NCI-H2196 treated with DMSO at 0.1 percent for 48 hours (cell line): ENCODE measurements at regions not wholly inside any gene's neighbourhood (a gene's known extent, or its start where the extent isn't known, plus 50 kb on each side); places are given as distances from the start of the nearest gene placed in this dataset.

Experiments used
- DNase-seq: peaks from one replicate; lab custom pipeline; 2025; ENCODE audit not compliant: unreplicated experiment; lab: John Stamatoyannopoulos, UW

DNA sequence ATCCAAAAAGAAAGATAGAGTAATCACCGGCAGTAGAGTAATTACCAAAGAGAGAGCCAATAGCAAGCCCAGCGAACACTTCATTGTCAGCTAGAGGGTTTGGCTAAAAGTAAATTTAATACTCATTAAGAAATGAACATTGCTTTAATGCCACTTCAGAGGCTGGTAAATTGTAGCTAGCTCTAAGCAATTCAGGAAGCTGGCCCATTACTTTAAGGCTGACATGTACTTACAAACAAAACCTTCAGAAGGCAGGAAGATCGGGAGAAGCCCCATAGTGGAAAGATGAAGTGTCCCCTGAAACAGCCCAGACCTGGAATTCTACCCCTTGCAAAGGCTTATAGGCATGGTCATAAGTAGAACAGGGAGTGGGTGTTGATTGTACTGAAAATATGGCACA is 396.6 kb upstream of the ID4 start:
- DNase-seq = no peak

DNA sequence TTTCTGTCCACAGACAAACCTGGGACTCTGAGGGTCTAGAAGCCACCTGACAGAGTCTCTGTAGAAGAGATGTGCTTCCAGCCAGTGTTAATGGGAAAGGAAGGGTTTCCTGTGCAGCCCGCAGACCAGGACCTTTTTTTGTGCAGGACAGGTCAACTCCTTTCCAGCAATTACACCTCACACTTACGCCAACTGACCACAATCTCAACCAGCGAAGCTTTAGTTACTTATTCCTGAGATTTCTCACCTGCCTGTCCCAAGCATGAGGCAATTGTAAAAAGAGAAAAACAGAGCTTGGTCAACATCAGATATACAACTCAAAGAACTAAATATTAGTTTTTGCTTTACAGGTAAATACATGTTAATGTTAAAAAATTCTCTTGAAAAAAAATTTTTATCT is 393.8 kb upstream of the ID4 start:
- DNase-seq = no peak

DNA sequence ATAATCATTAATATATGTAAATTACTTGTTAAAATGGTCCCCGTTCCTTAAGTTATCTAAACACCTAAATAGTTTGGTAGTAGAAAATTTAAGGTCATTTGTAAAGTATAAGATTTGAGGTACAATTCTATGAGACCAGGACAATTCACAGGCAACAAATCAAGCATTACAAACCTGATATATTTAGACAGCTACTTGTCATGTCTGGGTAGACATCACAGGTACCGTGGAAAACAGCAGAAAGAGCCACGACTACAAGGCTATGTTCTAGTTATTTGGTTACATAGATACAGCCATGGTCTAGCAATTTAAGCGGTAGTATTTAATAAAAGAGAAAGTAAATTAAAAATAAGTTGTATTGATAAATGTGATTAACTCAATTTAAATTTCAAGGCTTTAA is 393.1 kb upstream of the ID4 start:
- no peak for DNase-seq

DNA sequence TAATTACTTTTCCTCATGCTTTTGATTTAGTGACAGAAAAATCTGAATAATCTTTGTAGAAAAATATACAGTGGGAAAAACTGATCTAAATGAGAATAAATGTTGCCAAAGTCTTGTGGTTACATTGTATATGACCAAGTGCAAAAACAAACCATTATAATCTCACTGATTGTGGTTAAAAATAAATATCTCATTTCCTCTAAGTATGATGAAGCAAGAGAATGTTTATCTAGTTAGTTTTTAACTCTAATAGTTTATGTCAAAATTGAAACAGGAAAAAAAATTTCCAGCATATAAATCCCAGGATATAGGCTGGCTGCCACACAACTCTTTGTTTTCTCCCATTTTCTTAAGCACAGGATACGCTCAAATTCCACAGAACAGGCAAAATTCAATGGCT is 392.7 kb upstream of the ID4 start:
- DNase-seq = no peak

DNA sequence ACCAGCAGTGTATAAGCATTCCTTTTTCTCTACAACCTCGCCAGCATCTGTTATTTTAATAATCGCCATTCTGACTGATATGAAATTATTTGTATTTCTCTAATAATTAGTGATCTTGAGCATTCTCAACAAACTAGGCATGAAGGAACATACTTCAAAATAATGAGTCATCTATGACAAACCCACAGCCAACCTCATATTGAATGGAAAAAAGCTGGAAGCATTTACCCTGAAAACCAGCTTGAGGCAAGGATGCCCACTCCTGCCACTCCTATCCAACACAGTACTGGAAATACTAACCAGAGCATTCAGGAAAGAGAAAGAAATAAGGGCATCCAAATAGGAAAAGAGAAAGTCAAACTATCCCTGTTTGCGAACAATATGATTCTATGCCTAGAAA is 390.6 kb upstream of the ID4 start:
- no peak for DNase-seq

DNA sequence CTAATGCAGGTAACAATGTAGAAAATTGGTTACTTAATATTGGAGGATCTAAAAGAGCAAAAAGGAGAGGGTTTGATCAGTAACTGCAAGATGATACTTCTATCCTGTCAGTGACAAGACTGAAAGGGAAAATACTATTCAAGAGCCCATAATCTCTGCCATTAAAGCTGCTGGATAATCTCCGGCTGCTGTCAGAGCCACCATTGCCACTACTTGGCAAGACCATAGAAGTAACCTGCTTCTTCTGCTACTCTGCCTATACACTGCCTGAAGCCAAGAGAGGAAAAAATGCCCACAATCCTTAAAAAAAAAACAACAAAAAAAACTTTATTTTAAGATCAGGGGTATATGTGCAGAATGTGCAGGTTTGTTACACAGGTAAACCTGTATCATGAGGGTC is 386.5 kb upstream of the ID4 start:
- no peak for DNase-seq

DNA sequence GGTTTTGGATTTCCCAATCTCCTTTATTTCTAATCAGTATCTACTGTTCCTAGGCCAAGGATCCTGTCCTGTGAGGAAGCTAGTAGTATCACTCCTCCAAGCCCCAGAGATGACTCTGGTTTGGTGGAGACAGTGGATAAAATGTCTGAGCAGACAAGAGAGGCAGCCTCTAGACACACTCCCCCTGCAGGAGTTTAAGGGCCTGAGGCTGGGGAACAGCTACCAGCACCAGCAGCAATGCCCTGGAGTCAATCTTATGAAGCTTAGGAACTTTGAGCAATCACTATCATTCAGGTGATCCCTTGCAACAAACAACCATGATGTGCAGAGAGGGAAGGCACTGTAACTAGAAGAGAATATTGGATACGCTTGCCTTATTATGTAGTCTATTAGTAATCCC is 384.7 kb upstream of the ID4 start:
- no peak for DNase-seq

DNA sequence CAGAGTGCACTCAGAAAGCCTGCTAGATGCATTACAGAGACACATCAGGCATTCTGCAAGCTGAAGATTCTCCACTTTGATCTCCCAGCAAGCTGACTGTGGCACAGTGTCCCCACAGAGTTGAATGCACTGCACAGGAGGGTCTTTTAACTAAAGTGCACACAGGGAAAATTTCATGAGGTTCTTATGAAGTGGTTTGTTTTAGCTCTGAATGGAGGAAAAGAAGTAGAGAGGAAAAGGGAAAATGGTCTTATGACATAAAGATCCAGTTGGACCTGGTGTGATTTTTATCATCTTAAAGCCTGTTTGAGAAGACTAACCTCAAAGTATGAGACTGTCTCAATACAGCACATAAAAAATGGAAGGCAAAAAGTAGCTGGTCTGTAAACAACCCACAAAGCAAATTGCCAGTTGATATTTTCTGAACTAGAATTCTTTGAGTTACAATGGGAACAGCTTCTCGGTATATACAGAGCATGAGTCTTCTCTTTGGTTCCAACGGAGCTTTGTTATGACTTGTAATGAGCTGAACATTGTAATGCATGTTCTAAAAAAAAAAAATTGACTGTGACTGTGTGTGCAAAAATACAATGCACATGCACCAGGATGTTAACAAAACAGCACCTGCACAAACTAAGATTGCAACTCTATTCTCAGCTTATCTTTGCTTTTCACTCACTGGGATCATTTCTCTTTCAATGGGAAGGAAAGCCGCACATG is 383.0 kb upstream of the ID4 start:
- DNase-seq = no peak

DNA sequence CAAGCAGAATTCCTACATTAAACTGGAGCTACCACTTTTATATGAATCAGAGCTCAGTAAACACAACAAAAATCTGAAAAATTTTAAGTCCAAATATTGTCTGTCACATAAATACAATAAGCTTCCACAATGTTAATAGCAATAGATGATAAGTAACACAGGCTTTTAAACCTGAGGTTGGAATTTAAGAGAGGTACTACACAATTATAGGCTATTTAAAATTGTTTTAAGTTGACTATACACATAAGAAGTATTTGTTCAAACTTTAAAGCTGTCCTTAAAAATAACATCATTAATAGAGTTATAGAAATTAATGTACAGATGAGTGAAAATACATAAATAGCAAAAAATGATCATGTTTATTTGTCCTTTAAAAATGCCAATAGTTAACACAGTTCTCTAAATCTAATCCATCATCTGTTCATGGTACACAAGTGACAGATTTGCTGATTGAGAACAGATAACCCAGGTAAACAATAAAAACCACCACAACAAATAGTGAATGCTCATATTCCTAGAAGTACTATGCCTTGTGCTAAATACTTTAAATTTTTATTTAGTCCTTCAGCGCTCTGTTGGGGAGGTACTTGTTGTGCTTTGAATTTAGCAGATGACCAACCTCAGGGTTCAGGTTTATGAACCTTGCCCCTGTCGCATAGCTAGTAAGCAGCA is 382.3 kb upstream of the ID4 start:
- no peak for DNase-seq

DNA sequence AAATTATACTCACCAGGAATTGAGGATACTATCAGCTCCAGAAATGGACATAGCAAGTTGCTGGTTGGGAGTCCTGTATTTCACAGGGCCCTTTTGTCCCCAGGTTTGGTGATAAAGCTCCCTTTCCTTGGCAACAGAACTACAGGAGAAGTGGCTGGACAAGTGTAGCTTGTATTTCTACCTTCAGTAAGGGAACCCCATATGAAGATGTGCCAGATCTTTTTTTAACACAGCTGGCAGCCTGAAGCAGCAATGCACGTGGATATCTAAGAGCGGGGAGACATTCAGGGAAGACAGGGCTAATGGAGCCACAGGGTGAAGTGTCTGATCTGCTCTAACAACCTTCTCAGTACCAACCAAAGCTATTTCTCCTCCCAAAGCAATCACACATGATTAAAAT is 373.9 kb upstream of the ID4 start:
- no peak for DNase-seq

DNA sequence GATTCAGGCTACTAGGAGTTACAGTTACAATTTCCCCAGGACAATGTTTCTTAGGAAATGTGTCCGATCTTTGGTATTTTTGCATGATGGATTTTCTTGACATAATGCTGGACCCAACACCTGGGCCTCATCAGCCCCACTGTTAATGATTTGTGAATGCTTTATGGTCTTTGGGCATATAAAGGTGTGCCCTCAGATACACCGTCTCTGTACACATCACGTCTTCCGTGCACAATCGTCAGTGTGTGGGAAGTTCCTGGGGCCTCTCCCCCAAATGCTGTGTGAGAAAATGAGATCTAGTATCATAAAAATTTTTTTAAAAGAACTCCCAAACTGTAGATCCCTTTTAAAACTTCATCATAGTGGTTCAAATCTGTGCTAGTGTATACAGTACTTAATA is 373.2 kb upstream of the ID4 start:
- DNase-seq = no peak

DNA sequence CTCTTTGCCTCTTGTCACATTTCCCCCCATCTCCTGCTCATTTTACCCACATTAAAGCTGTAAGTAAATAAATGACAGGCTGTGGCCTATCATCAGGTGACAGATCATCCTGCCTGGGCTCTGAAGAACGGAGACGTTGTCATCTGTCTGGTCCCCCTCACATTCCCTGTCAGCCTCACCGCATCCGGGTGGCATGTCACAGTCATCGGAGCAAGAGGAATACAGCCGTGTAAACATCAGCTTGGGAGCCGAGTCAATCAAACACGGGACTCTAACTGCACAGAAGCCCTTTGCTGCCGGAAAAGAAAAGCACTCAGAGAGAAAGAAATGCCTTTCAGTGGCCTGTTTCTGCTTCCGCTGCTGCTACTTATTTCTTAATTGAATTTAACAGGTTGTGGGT is 371.9 kb upstream of the ID4 start:
- DNase-seq = no peak

DNA sequence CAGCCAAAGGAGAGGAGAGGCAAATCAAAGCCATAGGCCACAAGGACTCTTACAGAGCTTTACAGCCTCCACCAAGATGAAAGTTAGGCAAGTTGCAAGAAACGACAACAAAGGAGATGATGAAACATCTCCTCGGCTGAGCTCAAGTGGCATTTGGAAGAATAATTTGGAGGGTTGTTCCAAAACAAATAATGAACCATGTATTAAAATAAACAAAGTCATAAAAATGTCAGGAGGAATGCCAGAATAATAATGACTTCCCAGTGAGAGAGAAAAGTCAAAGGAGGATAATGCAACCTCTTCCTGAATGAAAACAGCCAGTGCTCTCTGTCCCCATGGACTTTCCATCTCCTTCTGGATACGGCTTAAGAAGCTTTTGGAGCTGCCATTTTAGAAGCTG is 371.4 kb upstream of the ID4 start:
- no peak for DNase-seq

DNA sequence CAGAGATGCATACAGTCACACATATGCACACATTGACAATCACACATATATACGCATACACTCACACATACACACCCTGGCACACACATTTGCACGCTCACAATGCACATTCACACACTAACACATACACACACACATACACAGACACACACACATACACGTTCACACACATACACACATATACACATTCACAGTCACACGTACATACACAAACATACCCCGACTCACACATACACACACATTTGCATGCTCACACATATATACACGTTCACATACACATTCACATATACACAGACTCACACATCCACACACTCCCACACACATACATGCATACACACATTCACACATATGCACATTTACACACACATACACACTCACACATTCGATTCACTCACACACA is 366.8 kb upstream of the ID4 start:
- no peak for DNase-seq

DNA sequence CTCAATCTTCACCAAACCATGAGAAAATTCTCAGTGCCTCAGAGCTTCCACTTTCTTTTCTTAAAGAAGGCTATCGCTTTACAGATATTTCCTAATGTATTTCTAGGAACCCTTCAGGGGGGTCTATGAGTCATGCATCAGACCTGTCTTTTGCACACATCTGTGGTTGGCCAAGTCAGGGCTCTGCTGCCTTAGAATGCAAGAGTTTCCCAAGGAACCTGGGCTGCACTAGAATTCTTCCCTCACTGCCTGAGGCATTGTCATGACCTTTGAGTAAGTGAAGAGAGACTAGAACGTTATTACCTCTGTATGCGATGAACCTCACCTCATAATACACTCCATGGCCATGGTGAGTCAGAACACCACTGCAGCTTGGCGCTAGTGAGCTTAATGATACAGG is 365.0 kb upstream of the ID4 start:
- no peak for DNase-seq

DNA sequence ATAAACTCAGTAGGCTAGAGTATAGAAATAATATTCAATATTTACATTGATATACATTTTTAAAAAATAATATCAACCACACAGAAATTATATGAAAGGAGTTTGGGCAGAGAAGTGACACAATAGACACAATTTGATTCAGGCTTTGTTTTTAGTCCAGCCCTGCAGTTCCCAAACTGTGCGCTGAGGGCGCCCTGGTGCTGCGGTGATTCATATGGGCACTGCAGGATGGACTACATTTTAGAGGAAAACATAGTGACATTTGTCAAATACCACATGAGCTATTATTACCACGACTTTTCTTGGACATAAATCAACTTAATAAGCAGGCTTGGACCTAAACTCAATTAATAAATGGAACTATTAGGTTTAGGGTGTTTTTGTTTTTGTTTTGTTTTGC is 364.3 kb upstream of the ID4 start:
- DNase-seq = no peak

DNA sequence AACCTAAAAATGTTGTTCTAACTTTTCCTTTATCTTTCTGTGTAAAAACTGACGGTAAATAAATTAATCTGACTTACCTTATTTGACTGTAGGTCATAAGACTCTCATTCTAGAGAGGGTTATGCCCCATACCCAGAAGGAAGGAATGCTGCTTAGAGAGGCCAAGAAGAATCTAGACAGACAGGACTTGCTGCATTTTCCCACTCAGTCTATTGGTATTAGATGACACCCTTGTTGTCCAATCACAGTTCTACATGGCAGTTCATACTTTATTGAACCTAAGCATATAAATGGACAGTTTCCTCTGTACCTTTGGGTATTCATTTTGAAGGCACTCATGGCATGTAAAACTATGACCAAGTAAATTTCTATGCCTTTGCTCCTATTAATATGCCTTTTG is 359.6 kb upstream of the ID4 start:
- no peak for DNase-seq

DNA sequence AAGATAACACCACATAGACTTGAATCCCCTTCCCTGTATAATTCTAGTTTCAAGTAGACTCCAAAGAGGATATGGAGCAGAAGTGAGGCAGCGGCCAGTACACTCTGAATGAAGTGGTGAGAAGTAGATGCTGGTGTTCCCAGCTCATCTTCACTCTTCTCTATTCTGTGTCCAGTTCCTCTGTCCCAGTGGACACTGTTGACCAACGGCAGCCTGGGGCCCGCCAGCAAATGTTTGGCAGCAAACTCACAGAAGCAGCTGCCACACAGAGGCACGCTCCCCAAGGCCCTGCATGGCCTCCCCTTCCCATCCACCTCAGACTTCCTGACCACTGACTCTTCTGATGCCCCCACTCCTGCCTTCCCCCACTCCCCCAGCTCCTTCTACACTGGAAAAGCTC is 358.9 kb upstream of the ID4 start:
- DNase-seq = no peak

DNA sequence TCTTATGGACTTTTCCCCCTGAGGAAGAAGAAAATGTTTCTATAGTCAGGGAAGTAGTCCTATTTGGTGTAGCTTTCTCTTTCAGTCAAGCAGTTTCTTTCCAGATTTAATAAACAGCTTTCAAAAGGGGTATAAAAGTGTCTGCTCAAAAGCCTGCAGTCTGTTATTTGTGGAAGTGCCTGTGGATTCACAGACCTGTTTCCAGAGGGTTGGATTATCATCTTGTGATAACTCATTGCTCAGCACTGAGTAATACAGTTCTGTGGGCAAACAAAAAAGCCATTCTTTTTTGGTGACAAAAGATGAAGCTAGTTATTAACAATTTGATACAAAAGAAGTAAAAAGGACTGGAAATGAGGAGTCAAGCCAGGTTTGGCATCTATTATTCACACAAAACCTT is 358.2 kb upstream of the ID4 start:
- no peak for DNase-seq

DNA sequence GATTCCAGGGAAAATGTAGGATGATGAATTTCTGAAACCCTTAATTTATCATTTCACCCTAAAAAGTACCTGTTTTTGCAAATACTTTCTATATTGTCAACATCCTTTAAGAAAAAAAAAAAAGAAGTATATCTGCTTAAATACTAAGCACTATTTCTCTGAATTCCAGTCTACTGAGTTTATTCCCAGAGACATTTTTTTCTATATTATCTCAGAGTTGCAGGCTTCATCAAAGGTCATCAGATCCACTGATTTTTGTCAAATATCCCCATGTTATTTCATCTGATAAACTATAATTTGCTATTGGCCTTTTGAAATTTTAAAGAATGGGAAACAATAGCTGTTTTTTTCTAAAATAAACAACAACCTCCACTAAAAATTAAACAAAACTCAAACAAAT is 357.6 kb upstream of the ID4 start:
- DNase-seq = no peak

DNA sequence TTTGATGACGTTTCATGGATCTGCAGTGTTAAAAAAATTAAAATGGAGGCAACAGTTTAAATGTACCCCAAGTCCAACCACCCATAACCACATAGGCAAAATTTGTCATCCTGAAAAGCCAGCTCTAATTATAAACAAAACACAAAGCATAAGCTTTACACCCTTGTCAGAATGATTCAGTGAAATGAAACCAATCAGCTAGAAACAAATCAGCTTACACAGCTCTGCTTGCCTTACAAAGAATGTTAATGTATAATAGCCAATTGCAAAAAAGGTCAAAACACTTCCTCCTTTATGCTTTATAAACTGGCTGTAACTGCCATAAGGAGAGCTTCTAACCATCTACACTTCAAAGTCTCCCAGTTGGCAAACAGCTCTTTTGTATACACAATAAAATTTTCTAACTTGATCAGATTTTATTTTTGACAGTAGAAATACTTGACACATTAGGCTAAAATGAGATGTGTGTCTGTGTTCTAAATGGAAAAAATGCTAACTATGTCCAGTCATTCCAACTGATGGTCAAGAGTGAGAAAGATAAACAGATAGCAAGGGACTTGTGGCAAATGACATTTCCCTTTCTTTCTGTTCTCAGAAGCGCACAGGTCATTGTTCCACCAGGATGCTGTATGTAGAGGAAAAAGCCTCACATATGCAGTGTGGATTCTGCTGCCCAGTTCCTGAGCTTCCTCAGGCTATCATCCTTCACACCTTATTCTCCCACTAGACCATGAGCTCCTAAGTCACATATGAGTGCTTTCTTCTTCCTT is 344.3 kb upstream of the ID4 start:
- DNase-seq = no peak

DNA sequence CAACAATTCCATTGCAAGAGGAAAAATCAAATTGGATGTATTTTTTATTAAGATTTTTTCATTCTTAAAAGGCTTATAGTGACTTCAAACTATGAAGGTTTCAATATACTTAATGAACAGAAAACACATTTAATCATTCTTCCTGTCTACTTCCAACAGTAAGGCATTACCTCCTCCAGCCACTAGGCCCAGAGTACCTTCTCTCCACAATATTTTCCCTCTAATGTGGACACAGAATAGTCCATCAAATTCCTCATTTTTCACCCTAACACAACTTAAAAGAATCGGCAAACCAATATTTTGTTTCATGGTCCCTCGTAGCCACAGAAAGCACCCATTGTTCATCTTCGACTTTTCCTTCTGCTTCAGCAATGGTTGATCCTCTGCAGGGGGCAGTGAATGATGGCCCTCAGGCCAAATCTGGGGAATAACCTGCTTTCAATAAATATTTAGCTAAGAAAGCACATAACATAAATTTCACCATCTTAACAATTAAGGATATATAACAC is 335.4 kb upstream of the ID4 start:
- DNase-seq = no peak
